ENCODE measurements at regions not wholly inside any gene's neighbourhood (a gene's known extent, or its start where the extent isn't known, plus 50 kb on each side); places are given as distances from the start of the nearest gene placed in this dataset.

GRCh38 chr6:27040244-27041042 lies 207.1 kb upstream of the PRSS16 start:
- TF ChIP-seq POLR2A (IDR thresholded peaks at IDR 0.05) (no peak), CTCF (IDR thresholded peaks at IDR 0.05) (no peak)

All from thyroid gland (tissue), 4 donors.